ENCODE measurements at regions not wholly inside any gene's neighbourhood (a gene's known extent, or its start where the extent isn't known, plus 50 kb on each side); places are given as distances from the start of the nearest gene placed in this dataset.
A peak's percentile ranks its signal among the peaks of the same experiment; 100 is the strongest.

GRCh38 chr4:121574618-121575017 lies 122.2 kb downstream of the ANXA5 start (continued):
- no peak for TF ChIP-seq EZH2 (IDR thresholded peaks at IDR 0.05; ENCODE audit: low read depth, unreplicated experiment)
- TF ChIP-seq ZNF114 (CRISPR knock-in tag; IDR thresholded peaks at IDR 0.05), result no peak
- TF ChIP-seq CREB1 (CRISPR knock-in tag; IDR thresholded peaks at IDR 0.05; ENCODE audit: low read depth), result no peak

- DNase-seq (ENCODE audit: low spot score) (no peak), ATAC-seq (no peak)
- no peaks in the 10 kb centered on the region for H3K79me2 ChIP-seq (replicated peaks; ENCODE audit: insufficient read depth)
- no peaks in the 10 kb centered on the region for H3K27me3 ChIP-seq (ENCODE audit: insufficient read depth)
- no peak overlapping the region for H3K27ac ChIP-seq (ENCODE audit: low read depth)
- no peak overlapping the region for H3K4me3 ChIP-seq
- H3K9me2 ChIP-seq (ENCODE audit: insufficient read depth), result no peaks in the 10 kb centered on the region
- Mint-ChIP-seq H3K9me3 (no peaks in the 10 kb centered on the region), H3K36me3 (ENCODE audit: low read depth) (no peaks in the 10 kb centered on the region), H3K4me3 (no peak overlapping the region), H3K4me1 (peaks cover 8% of the 10 kb centered on the region; the same call in 2 of the 3 replicates), H3K27ac (no peak overlapping the region), H3K27me3 (ENCODE audit: insufficient read depth, low read depth, poor library complexity) (peaks cover 5% of the 10 kb centered on the region)
- H3K36me3 ChIP-seq (ENCODE audit: insufficient read depth), result no peaks in the 10 kb centered on the region
- H4K20me1 ChIP-seq (replicated peaks; ENCODE audit: insufficient read depth), result no peaks in the 10 kb centered on the region
- H2AFZ ChIP-seq, result peak overlapping the region; percentile 3; the same call in 1 of the 2 replicates
- TF ChIP-seq CTCF (conservative IDR thresholded peaks at IDR 0.05; ENCODE audit: low read depth in 2 of 2) (peak in 1 of 2 experiments; percentile 38; a peak in 2 of 4 replicates), ZNF114 (CRISPR knock-in tag; IDR thresholded peaks at IDR 0.05) (no peak)
- H3K4me1 ChIP-seq (ENCODE audit: insufficient read depth), result no peaks in the 10 kb centered on the region
- H3F3A ChIP-seq (replicated peaks; ENCODE audit: low read depth), result no peaks in the 10 kb centered on the region
- no peak overlapping the region for H3K4me2 ChIP-seq
These were observed 129.0 kb downstream of the ANXA5 start for GRCh38 chr4:121567748-121568147.

GRCh38 chr4:121564840-121565375 lies 131.9 kb downstream of the ANXA5 start:
- Histone ChIP-seq H4K20me1 (replicated peaks; ENCODE audit: insufficient read depth) (no peaks in the 10 kb centered on the region), H3K4me1 (ENCODE audit: insufficient read depth) (no peaks in the 10 kb centered on the region), H3K36me3 (ENCODE audit: insufficient read depth) (no peaks in the 10 kb centered on the region), H3F3A (replicated peaks; ENCODE audit: low read depth) (no peaks in the 10 kb centered on the region), H2AFZ (peak overlapping the region; percentile 73), H3K9me2 (ENCODE audit: insufficient read depth) (no peaks in the 10 kb centered on the region), H3K4me2 (no peak overlapping the region), H3K4me3 (no peak overlapping the region), H3K79me2 (replicated peaks; ENCODE audit: insufficient read depth) (no peaks in the 10 kb centered on the region), H3K27ac (ENCODE audit: low read depth) (no peak overlapping the region), H3K27me3 (ENCODE audit: insufficient read depth) (no peaks in the 10 kb centered on the region)
- peaks cover 3% of the 10 kb centered on the region for H3K27me3 Mint-ChIP-seq (ENCODE audit: insufficient read depth, low read depth, poor library complexity)
- no peak overlapping the region for H3K27ac Mint-ChIP-seq
- no peak overlapping the region for H3K4me3 Mint-ChIP-seq
- H3K36me3 Mint-ChIP-seq (ENCODE audit: low read depth), result no peaks in the 10 kb centered on the region
- peaks cover 3% of the 10 kb centered on the region; the same call in 2 of the 3 replicates for H3K4me1 Mint-ChIP-seq
- no peaks in the 10 kb centered on the region for H3K9me3 Mint-ChIP-seq
- ATAC-seq (no peak), DNase-seq (ENCODE audit: low spot score) (no peak)
- TF ChIP-seq POLR2AphosphoS5 (IDR thresholded peaks at IDR 0.05; ENCODE audit: low read depth) (no peak), EZH2phosphoT487 (IDR thresholded peaks at IDR 0.05; ENCODE audit: unreplicated experiment) (no peak), ETS1 (IDR thresholded peaks at IDR 0.05) (no peak), EZH2 (IDR thresholded peaks at IDR 0.05; ENCODE audit: low read depth, unreplicated experiment) (no peak), CTCF (conservative IDR thresholded peaks at IDR 0.05; ENCODE audit: low read depth in 2 of 2) (no peak)
- TF ChIP-seq, protein P1, sequence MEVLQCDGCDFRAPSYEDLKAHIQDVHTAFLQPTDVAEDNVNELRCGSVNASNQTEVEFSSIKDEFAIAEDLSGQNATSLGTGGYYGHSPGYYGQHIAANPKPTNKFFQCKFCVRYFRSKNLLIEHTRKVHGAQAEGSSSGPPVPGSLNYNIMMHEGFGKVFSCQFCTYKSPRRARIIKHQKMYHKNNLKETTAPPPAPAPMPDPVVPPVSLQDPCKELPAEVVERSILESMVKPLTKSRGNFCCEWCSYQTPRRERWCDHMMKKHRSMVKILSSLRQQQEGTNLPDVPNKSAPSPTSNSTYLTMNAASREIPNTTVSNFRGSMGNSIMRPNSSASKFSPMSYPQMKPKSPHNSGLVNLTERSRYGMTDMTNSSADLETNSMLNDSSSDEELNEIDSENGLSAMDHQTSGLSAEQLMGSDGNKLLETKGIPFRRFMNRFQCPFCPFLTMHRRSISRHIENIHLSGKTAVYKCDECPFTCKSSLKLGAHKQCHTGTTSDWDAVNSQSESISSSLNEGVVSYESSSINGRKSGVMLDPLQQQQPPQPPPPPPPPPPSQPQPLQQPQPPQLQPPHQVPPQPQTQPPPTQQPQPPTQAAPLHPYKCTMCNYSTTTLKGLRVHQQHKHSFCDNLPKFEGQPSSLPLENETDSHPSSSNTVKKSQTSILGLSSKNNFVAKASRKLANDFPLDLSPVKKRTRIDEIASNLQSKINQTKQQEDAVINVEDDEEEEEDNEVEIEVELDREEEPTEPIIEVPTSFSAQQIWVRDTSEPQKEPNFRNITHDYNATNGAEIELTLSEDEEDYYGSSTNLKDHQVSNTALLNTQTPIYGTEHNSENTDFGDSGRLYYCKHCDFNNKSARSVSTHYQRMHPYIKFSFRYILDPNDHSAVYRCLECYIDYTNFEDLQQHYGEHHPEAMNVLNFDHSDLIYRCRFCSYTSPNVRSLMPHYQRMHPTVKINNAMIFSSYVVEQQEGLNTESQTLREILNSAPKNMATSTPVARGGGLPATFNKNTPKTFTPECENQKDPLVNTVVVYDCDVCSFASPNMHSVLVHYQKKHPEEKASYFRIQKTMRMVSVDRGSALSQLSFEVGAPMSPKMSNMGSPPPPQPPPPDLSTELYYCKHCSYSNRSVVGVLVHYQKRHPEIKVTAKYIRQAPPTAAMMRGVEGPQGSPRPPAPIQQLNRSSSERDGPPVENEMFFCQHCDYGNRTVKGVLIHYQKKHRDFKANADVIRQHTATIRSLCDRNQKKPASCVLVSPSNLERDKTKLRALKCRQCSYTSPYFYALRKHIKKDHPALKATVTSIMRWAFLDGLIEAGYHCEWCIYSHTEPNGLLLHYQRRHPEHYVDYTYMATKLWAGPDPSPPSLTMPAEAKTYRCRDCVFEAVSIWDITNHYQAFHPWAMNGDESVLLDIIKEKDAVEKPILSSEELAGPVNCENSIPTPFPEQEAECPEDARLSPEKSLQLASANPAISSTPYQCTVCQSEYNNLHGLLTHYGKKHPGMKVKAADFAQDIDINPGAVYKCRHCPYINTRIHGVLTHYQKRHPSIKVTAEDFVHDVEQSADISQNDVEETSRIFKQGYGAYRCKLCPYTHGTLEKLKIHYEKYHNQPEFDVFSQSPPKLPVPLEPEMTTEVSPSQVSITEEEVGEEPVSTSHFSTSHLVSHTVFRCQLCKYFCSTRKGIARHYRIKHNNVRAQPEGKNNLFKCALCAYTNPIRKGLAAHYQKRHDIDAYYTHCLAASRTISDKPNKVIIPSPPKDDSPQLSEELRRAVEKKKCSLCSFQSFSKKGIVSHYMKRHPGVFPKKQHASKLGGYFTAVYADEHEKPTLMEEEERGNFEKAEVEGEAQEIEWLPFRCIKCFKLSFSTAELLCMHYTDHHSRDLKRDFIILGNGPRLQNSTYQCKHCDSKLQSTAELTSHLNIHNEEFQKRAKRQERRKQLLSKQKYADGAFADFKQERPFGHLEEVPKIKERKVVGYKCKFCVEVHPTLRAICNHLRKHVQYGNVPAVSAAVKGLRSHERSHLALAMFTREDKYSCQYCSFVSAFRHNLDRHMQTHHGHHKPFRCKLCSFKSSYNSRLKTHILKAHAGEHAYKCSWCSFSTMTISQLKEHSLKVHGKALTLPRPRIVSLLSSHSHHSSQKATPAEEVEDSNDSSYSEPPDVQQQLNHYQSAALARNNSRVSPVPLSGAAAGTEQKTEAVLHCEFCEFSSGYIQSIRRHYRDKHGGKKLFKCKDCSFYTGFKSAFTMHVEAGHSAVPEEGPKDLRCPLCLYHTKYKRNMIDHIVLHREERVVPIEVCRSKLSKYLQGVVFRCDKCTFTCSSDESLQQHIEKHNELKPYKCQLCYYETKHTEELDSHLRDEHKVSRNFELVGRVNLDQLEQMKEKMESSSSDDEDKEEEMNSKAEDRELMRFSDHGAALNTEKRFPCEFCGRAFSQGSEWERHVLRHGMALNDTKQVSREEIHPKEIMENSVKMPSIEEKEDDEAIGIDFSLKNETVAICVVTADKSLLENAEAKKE (CRISPR knock-in tag; IDR thresholded peaks at IDR 0.05), result no peak

All from GM23338 (cell line).